ENCODE measurements at regions not wholly inside any gene's neighbourhood (a gene's known extent, or its start where the extent isn't known, plus 50 kb on each side); places are given as distances from the start of the nearest gene placed in this dataset.

GRCh38 chr16:35386619-35387018, 1927.2 kb downstream of the TP53TG3F start:
- TF ChIP-seq CTCF (conservative IDR thresholded peaks at IDR 0.05) (no peak), ZFX (IDR thresholded peaks at IDR 0.05) (no peak)

All from C4-2B (cell line).